ENCODE measurements at regions not wholly inside any gene's neighbourhood (a gene's known extent, or its start where the extent isn't known, plus 50 kb on each side); places are given as distances from the start of the nearest gene placed in this dataset.
"Not testable (repeated sequence)": the region's sequence is repeated elsewhere in the genome, so short reads cannot be mapped to it uniquely, and the experiment has no call there.

- TF ChIP-seq GLIS3 (CRISPR knock-in tag; IDR thresholded peaks at IDR 0.05); RARB (CRISPR knock-in tag; IDR thresholded peaks at IDR 0.05); TSHZ2 (CRISPR knock-in tag; IDR thresholded peaks at IDR 0.05); CREB5 (CRISPR knock-in tag; IDR thresholded peaks at IDR 0.05; ENCODE audit: low read depth); ZFP30 (CRISPR knock-in tag; IDR thresholded peaks at IDR 0.05): not testable (repeated sequence)
Observed at GRCh38 chr5:62242000-62242399, 64.0 kb upstream of the KIF2A start.
